ENCODE measurements at regions not wholly inside any gene's neighbourhood (a gene's known extent, or its start where the extent isn't known, plus 50 kb on each side); places are given as distances from the start of the nearest gene placed in this dataset.

- TF ChIP-seq SP1 (IDR thresholded peaks at IDR 0.05) (no peak), SP1 (CRISPR knock-in tag; IDR thresholded peaks at IDR 0.05) (no peak), TBX3 (IDR thresholded peaks at IDR 0.05; ENCODE audit: borderline replicate concordance) (no peak), ZNF652 (CRISPR knock-in tag; IDR thresholded peaks at IDR 0.05; ENCODE audit: borderline replicate concordance, low read depth) (no peak)
Observed at GRCh38 chr7:53292341-53292740, 256.9 kb downstream of the POM121L12 start.

Measured in HepG2 (cell line).